ENCODE measurements at regions not wholly inside any gene's neighbourhood (a gene's known extent, or its start where the extent isn't known, plus 50 kb on each side); places are given as distances from the start of the nearest gene placed in this dataset.

GRCh38 chr6:73927421-73927820 is 231.4 kb downstream of the CD109 start:
- TF ChIP-seq CTCF (IDR thresholded peaks at IDR 0.05): no peak
- TF ChIP-seq POLR2AphosphoS5 (IDR thresholded peaks at IDR 0.05): no peak

Measured in breast epithelium (tissue), 3 donors.